WTC11 (cell line): ENCODE measurements at regions not wholly inside any gene's neighbourhood (a gene's known extent, or its start where the extent isn't known, plus 50 kb on each side); places are given as distances from the start of the nearest gene placed in this dataset.

Source experiments
- ATAC-seq: fragments of 200-7000 bp; cut with Tn5 transposase; 2 replicates; pipeline ENCODE4 v1.10.0; 2021; ENCODE audit warnings: mild to moderate bottlenecking, moderate library complexity
- CTCF ChIA-PET: fragments of 300-600 bp; sonication (Branson Sonifier 250); formaldehyde crosslinking; loops from one replicate; lab custom pipeline; 2021; ENCODE audit warnings: antibody characterized with exemption; lab: Charles Lee
- POLR2A ChIA-PET: fragments of 350-600 bp; sonication (Branson Sonifier 250); formaldehyde crosslinking; loops from one replicate; lab custom pipeline; 2021; ENCODE audit warnings: antibody characterized with exemption; lab: Charles Lee
- DNase-seq: peaks from one replicate; pipeline ENCODE4 v3.0.0; 2021; ENCODE audit warnings: low spot score
- H3K27ac Mint-ChIP-seq: 2 replicates; pipeline ENCODE4 v1.8.0; 2021; ENCODE audit warnings: mixed read lengths
- H3K27me3 Mint-ChIP-seq: 2 replicates; pipeline ENCODE4 v1.8.0; 2021; ENCODE audit warnings: low read depth, mild to moderate bottlenecking, moderate library complexity, mixed read lengths
- H3K36me3 Mint-ChIP-seq: 2 replicates; pipeline ENCODE4 v1.8.0; 2021; ENCODE audit warnings: mixed read lengths
- H3K4me1 Mint-ChIP-seq: 2 replicates; pipeline ENCODE4 v1.8.0; 2022; ENCODE audit warnings: mixed read lengths
- H3K4me3 Mint-ChIP-seq: 2 replicates; pipeline ENCODE4 v1.8.0; 2021; ENCODE audit warnings: mild to moderate bottlenecking, moderate library complexity, mixed read lengths
- H3K9me3 Mint-ChIP-seq: 2 replicates; pipeline ENCODE4 v1.8.0; 2021; ENCODE audit warnings: mixed read lengths
- AR ChIP-seq: fragments of 250-450 bp; sonication (Bioruptor Pico); IDR thresholded peaks from 2 replicates; pipeline ENCODE4 v1.9.0; 2021; ENCODE audit warnings: mild to moderate bottlenecking
- ATF3 ChIP-seq: sonication (generic); formaldehyde crosslinking; conservative IDR thresholded peaks from 2 replicates; pipeline ENCODE4 v1.8.1; 2022; ENCODE audit warnings: mild to moderate bottlenecking, missing genetic modification reagents
- CBFB ChIP-seq: sonication (generic); formaldehyde crosslinking; IDR thresholded peaks from 2 replicates; pipeline ENCODE4 v1.8.1; 2022; ENCODE audit warnings: mild to moderate bottlenecking, low read depth, missing genetic modification reagents
- CTCF ChIP-seq: fragments of 200-600 bp; IDR thresholded peaks from 2 replicates; pipeline ENCODE4 v1.8.0; 2022; ENCODE audit warnings: antibody characterized with exemption
- E2F5 ChIP-seq: sonication (generic); formaldehyde crosslinking; IDR thresholded peaks from 2 replicates; pipeline ENCODE4 v1.8.1; 2022; ENCODE audit warnings: mild to moderate bottlenecking, moderate library complexity, missing genetic modification reagents
- ELF4 ChIP-seq: sonication (generic); formaldehyde crosslinking; IDR thresholded peaks from 2 replicates; pipeline ENCODE4 v1.8.1; 2022; ENCODE audit warnings: low read depth, mild to moderate bottlenecking, moderate library complexity, missing genetic modification reagents
- ESRRA ChIP-seq: sonication (generic); formaldehyde crosslinking; IDR thresholded peaks from 2 replicates; pipeline ENCODE4 v1.8.1; 2022; ENCODE audit warnings: mild to moderate bottlenecking, missing genetic modification reagents, borderline replicate concordance
- FOXK1 ChIP-seq: sonication (generic); formaldehyde crosslinking; IDR thresholded peaks from 2 replicates; pipeline ENCODE4 v1.8.0; 2022; ENCODE audit warnings: mild to moderate bottlenecking, moderate library complexity, missing genetic modification reagents
- GTF2I ChIP-seq: fragments of 250-450 bp; sonication (Bioruptor Pico); conservative IDR thresholded peaks from 2 replicates; pipeline ENCODE4 v1.4.0; 2021; ENCODE audit warnings: mild to moderate bottlenecking
- HMGA2 ChIP-seq: fragments of 250-450 bp; sonication (Bioruptor Pico); IDR thresholded peaks from 2 replicates; pipeline ENCODE4 v1.4.0; 2021; ENCODE audit warnings: mild to moderate bottlenecking, moderate library complexity
- HMGXB4 ChIP-seq: sonication (generic); formaldehyde crosslinking; IDR thresholded peaks from 2 replicates; pipeline ENCODE4 v1.8.1; 2023; ENCODE audit warnings: mild to moderate bottlenecking, moderate library complexity, missing genetic modification reagents
- IRF1 ChIP-seq: sonication (generic); formaldehyde crosslinking; IDR thresholded peaks from 2 replicates; pipeline ENCODE4 v1.8.0; 2023; ENCODE audit warnings: missing genetic modification reagents
- JAZF1 ChIP-seq: fragments of 250-450 bp; sonication (Bioruptor Pico); IDR thresholded peaks from 2 replicates; pipeline ENCODE4 v1.9.0; 2021; ENCODE audit warnings: moderate library complexity, mild to moderate bottlenecking, inconsistent platforms
- KAT7 ChIP-seq: sonication (generic); formaldehyde crosslinking; IDR thresholded peaks from 2 replicates; pipeline ENCODE4 v1.8.1; 2023; ENCODE audit warnings: missing genetic modification reagents, mild to moderate bottlenecking, borderline replicate concordance
- NFYB ChIP-seq: sonication (generic); formaldehyde crosslinking; conservative IDR thresholded peaks from 2 replicates; pipeline ENCODE4 v1.8.0; 2022; ENCODE audit warnings: low read depth, missing genetic modification reagents
- NR3C1 ChIP-seq: sonication (generic); formaldehyde crosslinking; conservative IDR thresholded peaks from 2 replicates; pipeline ENCODE4 v1.8.1; 2023; ENCODE audit warnings: low read depth, mild to moderate bottlenecking, missing genetic modification reagents
- SMAD4 ChIP-seq: sonication (generic); formaldehyde crosslinking; IDR thresholded peaks from 2 replicates; pipeline ENCODE4 v1.8.0; 2022; ENCODE audit warnings: mild to moderate bottlenecking, missing genetic modification reagents
- SOX15 ChIP-seq: fragments of 250-450 bp; sonication (Bioruptor Pico); IDR thresholded peaks from 2 replicates; pipeline ENCODE4 v1.9.0; 2021; ENCODE audit warnings: mild to moderate bottlenecking
- TCF7 ChIP-seq: sonication (generic); formaldehyde crosslinking; IDR thresholded peaks from 2 replicates; pipeline ENCODE4 v1.8.0; 2022; ENCODE audit warnings: mild to moderate bottlenecking, low read depth, missing genetic modification reagents, moderate library complexity
- ZNF423 ChIP-seq: fragments of 250-450 bp; sonication (Bioruptor Pico); IDR thresholded peaks from 2 replicates; pipeline ENCODE4 v2.1.2; 2022; ENCODE audit warnings: mild to moderate bottlenecking, moderate library complexity
- ZNF425 ChIP-seq: fragments of 250-450 bp; sonication (Bioruptor Pico); conservative IDR thresholded peaks from 2 replicates; pipeline ENCODE4 v1.9.0; 2021; ENCODE audit warnings: mild to moderate bottlenecking
- ZNF512 ChIP-seq: sonication (generic); formaldehyde crosslinking; IDR thresholded peaks from 2 replicates; pipeline ENCODE4 v1.8.1; 2022; ENCODE audit warnings: missing genetic modification reagents, borderline replicate concordance

GRCh38 chr16:54405478-54405877 lies 118.9 kb upstream of the IRX3 start (continued):
- no peak for TF ChIP-seq SOX15
- no peak for TF ChIP-seq ATF3
- TF ChIP-seq HMGXB4 (CRISPR knock-in tag): no peak
- no peak for TF ChIP-seq TCF7
- no peak for TF ChIP-seq ZNF423 (CRISPR knock-in tag)
- TF ChIP-seq IRF1 (CRISPR knock-in tag): no peak
- TF ChIP-seq HMGA2 (CRISPR knock-in tag): no peak
- TF ChIP-seq FOXK1 (CRISPR knock-in tag): no peak
- TF ChIP-seq NFYB (CRISPR knock-in tag): no peak

- Mint-ChIP-seq H3K27me3 (peaks cover 3% of the 10 kb centered on the region; the same call in 1 of the 2 replicates), H3K4me1 (no peaks in the 10 kb centered on the region), H3K27ac (no peak overlapping the region), H3K4me3 (no peak overlapping the region), H3K9me3 (peaks cover 11% of the 10 kb centered on the region), H3K36me3 (peaks cover 7% of the 10 kb centered on the region; the same call in 1 of the 2 replicates)
- no peak for ATAC-seq
- POLR2A ChIA-PET: no interaction called here
- no peak for DNase-seq
- TF ChIP-seq NR3C1 (CRISPR knock-in tag): no peak
- TF ChIP-seq ZNF512 (CRISPR knock-in tag): no peak
- TF ChIP-seq E2F5: no peak
- no peak for TF ChIP-seq JAZF1
- no peak for TF ChIP-seq ZNF425
- TF ChIP-seq GTF2I: no peak
- no peak for TF ChIP-seq ELF4 (CRISPR knock-in tag)
- TF ChIP-seq KAT7 (CRISPR knock-in tag): no peak
- TF ChIP-seq NFYB (CRISPR knock-in tag): no peak
- TF ChIP-seq AR (CRISPR knock-in tag): no peak
- no peak for TF ChIP-seq CBFB
- no peak for TF ChIP-seq ESRRA (CRISPR knock-in tag)
- TF ChIP-seq CTCF: no peak
- no peak for TF ChIP-seq SMAD4 (CRISPR knock-in tag)
- CTCF ChIA-PET: interaction anchor here (1.2 kb wide), 1 partner anchor 42 kb away, joined by 3 read pairs; no protein-coding TSS in a partner anchor
Measured at GRCh38 chr16:54403580-54403979, 117.0 kb upstream of the IRX3 start.
